ENCODE measurements at regions not wholly inside any gene's neighbourhood (a gene's known extent, or its start where the extent isn't known, plus 50 kb on each side); places are given as distances from the start of the nearest gene placed in this dataset.

DNA sequence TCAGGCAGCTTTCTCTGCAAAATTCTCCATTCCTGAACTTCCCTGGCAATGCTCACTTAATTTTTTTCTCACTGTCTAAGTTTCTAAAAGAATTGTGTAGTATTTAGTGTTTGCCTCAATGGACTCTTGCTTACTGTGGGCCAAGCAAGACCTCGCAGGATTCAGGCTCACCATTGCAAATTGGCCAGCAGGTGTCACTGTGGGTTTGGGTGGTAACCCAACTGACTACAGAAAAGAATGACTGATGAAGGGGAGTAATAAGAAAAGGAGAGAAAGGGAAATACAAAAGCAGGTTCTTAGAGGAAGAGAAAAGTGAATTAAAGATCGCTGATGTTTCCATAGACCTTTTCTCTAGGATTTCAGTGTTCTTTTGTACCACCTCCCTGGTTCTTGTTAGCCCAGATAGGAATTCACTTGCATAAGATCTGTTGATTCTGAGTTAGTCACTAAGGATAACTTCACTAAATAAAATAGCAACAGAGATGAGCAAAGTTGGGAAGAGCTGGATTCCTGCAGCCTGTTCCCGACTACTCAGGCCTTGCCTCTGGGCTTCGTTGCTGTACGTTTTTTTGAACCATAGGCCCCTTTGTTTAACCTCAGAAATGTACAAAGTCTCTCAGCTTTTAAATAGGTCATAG lies 386.5 kb upstream of the DDHD1 start:
- DNase-seq, result no peak

DNA sequence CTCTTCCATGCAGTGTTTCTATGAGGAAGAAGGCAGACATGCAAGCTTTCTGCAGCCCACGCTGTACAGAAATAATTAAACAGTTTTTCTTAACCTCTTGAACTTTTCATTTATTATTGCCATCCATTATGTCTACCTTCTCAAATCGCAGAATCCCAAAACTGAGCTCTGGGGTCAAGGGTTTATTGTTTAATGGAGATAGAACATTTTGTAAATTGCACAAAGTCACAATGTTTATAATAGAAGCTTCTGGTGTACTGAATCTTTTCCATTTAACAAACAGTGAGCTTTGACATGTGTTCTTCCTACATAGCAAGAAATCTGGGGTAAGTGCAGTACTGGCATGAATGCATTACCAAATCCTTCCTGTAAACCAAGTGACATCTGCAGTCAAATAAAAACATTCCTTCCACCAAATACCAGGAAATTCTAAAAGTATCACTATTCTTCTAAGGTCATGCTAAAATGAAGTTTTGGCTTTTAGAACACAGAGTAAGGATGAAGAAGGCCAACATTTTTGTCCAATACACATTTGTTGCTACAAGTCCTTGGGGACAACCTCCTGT lies 385.3 kb upstream of the DDHD1 start:
- DNase-seq, result no peak

DNA sequence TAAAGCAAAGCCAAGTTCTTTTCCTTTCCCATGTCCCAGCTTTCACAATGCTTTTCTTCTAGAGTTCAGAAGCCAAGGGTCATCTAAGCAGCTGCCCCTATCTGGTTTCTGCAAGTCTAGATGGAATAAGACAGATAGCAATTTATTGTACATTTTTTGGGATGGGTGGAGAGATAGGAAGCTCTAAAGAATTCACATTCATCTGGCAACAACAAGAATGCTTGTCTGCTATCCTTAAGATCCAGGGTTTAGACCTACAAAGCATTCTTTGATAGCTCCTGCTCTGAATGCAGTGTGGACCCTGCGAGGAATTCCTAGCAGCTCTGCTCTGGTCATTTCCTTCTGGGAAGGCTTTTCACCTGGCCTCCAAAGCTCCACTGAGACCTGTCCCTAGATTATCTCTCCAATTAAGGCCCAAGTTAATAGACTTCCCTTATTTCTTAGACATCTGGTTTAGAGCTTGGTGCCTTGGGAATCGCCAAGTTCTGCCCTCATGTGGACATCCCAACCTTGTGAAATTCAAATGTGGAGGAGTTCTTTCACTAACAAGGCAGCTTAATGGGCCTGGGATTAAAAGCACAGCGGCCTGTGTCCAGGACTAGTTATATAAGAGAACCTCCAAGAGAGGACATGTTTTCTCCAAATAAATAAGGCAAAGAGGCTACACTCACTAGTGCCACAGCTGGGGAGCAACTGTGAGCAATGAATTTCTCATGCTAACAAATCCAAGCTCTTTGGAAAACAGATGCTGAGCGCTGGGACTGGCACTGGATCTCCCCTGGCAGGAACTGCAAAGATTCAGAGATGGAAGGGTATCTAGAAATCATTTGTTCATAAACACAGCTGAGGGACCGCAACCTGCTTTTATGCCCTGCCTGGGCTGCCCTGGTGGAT lies 384.5 kb upstream of the DDHD1 start:
- DNase-seq, result no peak

DNA sequence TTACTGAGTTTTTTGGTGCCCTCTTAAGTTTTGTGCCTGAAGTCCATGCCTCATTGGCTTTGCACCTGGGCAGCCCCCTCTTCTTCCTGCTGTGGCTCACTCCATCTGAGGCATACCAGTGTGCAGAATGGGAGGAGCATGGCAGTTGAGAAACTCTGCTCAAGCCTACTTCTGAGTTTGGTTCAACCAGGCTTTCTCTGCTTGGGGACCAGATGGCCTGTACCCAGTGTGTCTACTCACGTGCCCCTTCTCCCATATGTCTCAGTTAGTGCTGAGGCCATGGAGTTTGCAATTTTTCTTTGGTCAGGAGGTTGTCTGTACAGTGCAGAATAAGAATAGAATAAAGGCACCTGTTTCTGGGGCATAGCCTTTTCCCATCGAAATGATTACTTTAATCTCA lies 383.3 kb upstream of the DDHD1 start:
- DNase-seq, result no peak

DNA sequence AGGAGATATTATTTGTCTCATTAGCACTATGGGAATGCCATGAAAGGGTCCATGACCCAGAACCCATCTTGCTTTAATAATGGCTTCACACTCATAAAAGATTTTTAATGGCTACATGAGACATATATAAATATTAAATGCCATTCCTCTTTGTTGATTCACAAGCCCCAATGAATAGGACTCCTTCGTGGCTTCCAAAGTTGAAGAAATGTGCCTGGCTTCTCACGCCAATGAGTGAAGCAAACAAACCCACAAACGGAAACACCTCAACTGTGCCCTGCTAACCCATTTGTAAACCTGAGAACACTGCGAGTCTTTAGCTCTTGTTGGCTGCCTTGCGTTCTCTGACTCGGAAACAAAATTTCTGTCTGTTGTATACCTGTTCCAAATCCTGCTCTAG lies 381.7 kb upstream of the DDHD1 start:
- DNase-seq, result no peak

DNA sequence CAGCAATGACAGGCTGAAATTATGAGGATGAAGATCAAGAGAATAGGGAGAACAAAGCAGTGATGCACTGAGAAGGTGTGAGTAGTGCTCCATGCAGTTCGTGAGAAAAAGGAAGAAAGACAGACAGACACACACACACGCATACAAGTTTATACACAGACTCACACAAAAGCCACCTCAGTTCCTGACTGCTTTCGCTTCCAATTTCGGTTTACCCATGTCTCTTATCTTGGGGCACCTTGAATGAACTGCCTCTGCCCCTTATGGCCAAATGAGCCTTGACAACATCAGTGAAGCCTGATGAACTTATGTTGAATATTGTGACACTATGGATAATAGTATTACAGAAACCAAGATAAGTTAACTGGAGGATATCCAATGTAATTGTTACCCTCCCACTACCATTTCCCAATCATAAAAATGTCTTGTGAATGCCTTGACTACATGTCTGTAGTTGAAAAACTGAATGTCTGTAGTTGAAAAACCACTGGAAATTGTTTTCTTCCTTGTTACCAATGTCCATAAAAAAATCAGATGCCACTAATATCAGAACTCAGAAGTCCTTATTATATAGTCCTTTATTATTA lies 380.4 kb upstream of the DDHD1 start:
- DNase-seq, result no peak

DNA sequence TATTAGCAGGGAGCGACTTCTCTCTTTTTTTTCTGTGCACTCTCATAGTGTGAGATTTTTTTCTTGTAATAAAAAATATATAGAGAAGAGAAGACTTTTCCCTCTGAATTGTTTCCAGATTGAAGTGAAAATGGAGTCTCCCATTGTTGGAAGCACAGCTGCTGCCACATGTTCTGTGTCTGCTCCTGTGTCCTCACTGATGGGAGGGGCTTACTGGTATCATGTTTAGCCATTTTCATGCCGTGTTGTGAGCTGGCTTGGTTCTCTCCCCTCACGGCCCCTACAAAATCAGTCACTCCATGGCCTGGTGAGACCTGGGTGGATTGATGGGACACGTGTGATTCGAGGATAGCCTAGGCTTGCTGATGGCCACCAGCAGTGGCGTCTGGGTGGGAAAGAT lies 379.7 kb upstream of the DDHD1 start:
- no peak for DNase-seq

DNA sequence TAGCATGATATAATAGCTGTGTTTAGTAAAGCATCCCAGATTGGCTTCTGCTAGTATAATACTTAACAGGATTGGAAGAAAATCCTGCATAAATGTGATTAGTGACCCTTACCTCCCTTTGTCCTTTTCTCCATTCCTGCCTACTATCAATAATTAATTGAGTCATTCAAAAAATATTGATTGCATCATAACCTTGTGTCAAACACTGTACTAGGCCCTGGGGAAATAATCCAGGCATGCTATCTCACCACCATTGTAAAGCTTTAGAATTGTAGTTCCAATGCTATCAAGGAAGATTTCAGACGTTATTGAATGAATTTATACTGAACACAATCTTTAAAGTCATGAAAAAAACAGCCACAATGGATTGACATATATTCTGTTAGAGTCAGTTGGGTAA lies 378.6 kb upstream of the DDHD1 start:
- DNase-seq, result no peak

DNA sequence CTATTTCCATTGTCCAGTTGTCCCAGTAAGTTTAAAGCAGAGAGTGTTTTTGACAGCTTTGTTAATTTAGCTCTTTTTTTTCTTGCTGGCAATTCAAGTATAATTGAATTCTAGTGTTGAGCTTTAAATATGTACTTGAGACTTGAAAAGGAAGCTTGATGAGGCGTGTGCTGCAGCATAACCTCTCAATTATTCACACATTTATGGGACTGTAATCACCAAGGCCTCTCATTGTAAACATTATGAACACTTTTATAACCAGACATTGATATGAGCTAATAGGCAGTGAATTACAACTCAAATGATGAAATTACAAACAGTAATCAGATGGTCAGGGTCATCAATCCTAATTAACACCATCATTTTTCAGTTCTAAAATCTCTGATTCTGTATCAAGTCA lies 378.0 kb upstream of the DDHD1 start:
- no peak for DNase-seq

DNA sequence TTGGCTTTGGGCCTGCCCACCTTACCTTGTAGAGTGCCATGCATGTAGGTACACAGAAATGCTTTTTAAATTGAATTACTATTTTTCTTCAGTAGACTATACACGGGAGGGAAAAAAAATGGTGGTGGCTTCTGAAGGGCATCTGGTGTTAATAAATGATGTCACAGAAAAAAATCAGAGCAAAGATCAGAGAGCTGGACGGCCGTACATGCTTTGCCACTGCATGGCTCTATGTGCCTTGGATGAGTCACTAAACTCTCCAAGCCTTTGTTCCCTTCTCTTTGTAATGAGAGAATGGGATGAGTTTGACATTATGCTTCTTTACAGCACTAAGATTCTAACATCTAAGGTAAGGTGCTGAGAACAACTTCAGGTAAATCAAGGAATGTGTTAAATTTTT lies 376.4 kb upstream of the DDHD1 start:
- DNase-seq, result no peak

DNA sequence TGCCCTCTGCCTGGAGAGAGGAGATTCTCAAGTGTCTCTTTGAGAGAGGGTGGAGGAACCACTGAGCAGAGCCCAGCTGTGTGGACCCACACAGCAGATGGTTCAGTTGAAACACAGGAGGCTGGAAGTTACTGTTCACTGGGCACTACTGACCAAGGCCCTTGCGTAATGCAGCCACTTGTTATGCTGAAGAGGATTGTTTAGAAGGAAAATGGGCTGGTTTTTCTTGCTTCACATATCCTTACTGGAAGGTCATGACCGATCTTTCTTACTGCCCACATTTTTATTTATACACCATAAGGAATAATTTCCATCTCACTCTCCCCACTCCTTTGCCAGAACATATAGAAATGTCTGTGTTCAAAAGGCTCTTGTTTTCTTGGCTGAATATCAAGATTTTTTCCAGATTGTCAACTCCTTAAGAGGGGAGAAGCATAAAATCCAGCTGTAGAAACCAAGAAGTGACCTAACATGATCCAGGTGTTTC lies 375.1 kb upstream of the DDHD1 start:
- no peak for DNase-seq

DNA sequence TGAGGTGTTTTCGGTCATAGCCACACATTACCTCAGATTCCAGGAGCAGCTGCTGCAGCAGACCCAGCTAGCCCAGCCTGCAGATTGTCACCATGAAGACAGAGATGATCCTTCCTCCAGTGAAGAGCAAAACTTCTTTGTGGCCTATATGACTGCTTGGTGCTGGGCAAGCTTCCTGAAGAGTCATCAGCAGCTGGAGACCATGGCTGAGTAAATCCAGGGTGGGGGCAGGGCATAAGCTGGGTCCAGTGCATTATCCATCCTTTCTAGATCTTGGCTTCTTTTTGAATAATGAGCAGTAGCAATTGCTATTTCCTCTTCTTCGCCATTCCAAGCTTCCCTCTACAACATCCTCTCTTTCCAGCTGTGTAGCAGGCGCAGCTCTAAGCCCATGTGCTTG lies 373.1 kb upstream of the DDHD1 start:
- no peak for DNase-seq

DNA sequence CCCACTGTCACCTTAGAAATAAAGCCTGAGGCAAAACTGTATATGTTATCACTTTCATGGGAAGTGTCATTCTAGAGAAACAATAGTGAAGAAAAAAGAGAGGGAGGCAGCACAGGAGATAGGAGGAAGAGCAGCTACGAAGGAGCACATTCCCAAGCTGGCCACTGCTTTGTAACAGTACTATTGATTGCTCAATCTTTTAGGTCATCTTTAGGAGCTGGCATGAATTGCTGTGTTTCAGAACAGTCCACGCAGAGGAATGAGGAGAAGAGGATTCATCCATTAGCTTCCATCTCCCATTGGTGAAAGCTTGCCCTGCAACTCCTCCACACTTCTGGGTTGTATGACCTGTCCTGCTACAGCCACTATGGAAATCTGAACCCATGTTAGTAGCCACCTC lies 372.5 kb upstream of the DDHD1 start:
- no peak for DNase-seq

DNA sequence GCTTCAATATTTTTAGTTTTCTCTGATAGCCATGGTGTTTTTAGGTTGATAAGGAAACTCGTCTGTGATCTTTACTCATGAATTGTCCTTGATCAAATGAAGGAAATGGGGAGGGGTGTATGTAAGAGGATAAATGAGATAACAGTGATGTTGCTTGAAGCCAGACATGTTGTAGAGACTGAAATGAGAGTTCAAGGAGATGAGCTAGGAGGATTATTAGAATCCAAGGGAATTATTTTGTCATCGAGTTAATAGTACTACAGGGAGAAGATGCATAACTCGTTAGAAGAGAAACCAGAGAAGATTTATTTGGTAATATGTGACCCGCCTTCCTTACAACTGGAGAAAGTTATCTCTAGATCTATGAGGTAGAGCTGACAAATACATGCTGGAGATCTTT lies 371.3 kb upstream of the DDHD1 start:
- no peak for DNase-seq

DNA sequence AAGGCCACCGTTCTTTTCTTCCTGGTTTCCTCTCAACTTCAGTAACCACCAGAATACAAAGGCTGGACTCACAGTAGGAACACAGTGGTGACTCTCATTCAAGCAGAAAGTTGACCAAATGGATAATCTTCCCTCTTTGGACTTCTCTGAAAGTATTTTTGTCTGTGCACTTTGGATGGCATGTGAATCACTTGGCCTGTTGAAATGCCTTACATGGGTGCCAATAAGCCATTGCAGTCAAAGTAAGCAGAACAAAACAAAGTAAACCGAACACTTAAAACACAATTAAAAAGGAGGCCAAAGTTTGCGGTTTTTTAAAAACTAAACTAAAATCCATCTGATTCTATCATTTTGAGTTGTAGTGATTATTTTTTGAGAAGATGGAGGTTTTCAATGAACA lies 370.1 kb upstream of the DDHD1 start:
- no peak for DNase-seq

DNA sequence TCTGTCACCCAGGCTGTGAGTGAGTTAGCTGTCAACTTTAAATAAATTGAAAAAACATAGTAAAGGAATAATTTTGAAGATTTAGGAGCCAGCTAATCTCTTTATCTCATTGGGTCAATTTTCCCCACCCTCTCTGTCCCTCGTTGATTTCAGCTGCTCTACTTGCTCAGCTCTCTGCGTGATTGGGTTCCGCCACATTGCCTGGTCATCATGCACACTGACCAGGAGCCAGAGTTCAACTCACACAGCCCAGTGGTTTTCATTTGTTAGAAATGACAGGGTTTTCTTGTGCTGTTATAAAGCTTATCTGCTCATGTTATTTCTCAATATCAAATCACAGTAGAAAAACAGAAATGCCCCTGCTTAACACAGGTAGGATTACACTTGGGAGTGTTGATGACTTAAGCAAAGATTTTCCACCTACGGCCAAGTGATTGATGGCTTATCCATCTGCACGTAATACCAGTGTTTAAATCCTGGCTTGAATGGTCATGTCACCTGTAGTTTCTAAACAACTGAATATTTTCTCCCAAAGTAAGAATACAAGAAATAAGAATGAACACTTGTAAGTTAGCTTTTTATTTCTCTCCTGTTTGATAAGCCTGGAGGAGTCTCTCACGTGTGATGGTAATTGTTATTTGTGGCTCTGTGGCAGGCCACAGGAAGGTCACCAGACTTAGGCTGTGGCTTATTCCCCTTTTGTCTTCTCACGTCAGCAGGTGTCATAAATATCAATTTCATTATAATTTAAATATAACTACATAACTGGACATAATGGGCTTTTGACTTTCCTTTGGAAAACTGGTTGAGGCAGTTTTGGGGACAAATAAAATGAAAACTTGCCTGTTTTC lies 367.2 kb upstream of the DDHD1 start:
- no peak for DNase-seq

DNA sequence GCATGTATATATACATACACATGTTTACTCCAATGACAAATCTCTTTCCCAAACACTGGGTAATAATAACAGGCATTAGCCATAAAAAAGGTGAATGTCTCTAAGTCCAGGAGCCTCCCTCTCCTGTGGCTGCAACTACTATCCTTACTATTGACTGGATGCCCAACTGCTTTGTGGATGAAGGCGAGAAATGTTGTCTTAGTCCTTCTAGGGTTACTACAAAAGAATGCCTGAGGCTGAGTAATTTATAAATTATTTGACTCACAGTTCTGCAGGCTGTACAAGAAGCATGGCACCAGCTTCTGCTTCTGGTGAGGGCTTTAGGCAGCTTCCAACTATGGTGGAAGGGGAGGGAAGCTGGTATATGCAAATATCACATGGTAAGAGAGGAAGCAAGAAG lies 366.0 kb upstream of the DDHD1 start:
- no peak for DNase-seq

DNA sequence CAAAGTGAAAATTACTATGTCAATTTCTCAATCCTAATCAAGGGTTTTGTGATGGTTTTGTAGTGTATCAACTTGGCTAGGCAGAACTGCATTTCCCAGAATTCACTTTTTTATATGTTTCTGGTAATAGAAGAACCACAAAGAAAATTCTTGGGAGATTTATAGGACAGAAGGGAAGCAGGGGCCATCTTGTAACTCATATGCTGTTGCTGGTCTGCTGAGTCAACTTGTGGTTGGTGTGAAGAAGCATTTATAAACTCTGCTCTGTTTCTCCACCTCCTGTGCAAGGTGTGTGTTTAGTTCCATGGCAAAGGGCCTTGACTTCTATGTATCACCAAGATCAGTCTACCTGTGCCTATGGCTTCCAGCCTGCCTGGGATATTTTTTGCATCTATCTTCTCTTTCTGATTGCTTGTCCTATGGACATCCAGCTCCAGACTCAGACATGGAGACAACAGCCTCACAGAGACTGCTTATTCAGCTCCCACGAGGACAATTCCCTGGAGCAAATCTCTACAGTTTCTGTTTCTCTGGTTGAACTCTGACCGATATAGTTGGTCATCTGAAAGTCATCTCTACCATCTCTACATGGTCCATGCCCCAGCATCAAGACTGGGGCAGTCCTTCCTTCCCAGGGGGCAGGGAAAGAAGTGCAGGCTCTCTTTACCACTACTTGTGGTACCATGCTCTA lies 364.3 kb upstream of the DDHD1 start:
- DNase-seq, result no peak

DNA sequence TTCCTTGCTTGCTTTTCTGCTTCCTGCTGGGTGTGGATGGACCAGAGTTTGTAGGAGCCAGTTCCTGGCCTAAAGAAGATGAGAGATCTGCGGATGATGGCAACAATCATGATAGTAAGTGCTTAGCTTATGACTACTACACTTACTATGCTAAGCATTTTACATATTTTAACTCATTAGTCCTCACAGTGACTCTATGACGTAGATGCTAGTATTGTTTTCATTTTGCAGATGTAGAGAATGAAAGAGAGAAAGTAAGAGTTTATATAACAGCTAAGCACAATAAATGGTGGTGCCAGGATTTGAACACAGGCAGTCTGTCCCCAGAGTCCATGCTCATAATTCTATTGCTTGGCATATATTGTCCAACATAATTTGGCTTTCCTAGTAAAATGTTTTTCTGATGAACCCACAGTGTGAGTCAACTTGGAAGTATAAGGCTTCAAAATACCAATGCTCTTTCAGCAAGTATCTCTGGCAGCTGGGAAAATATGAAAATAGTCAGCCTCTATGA lies 363.2 kb upstream of the DDHD1 start:
- DNase-seq, result no peak

DNA sequence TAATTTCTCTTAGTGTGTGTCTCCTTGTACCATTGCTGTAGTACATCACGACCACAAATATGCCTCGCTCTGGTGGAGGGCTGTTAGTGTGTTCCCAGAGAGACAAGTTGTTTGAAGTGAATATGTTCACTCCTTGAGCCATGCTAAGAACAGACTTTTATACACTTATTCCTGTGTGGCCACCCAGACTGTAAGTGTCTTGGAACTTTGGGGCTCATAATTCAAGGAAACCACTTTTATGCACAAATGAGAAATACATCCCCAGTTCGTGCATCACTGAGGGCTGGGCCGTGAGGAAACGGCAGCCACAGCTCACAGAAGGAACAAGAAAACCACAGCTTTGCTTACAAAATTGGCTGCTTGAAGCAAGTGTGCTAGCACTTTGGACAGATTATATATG lies 362.2 kb upstream of the DDHD1 start:
- no peak for DNase-seq

DNA sequence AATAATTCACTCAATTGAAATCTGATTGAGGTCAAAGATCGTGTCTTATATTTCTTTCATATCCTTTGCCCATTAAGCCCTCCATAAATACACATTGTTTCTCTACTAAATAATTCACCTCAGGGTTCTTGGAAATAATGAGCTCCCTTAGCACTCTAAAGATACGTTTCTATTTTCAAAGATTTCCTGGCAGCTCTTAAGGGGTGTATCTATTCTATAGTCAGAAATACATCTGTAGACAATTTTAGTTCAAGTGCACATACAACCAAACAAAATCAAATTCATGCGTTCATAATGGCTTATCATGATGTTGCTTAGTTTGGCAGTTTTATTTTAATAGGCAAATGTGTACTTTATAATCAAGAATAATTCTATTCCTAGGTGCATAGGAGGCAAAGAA lies 361.1 kb upstream of the DDHD1 start:
- DNase-seq, result no peak

Data from CD4-positive, alpha-beta T cell treated with Interleukin-4 for 4 hours (primary cell).